Heart left ventricle (tissue), 16 donors: ENCODE measurements at regions not wholly inside any gene's neighbourhood (a gene's known extent, or its start where the extent isn't known, plus 50 kb on each side); places are given as distances from the start of the nearest gene placed in this dataset.

Experiments
- ATAC-seq, 4 donors: fragments of 200-7000 bp; cut with Tn5 transposase; one replicate each; pipeline ENCODE4 v1.9.1; 2020 to 2022; ENCODE audit warnings: moderate library complexity in 4 of 4, mild to moderate bottlenecking in 3 of 4, moderate number of reproducible peaks in 1 of 4
- DNase-seq, 5 donors: peaks; one replicate each; pipeline ENCODE4 v3.0.0-alpha.2; 2020
- H3K27ac ChIP-seq, 12 donors: fragments of 200-600 bp; sonication (generic) in 4 of 12; one replicate each; pipeline versions ENCODE4 v1.5.0 to v1.8.0; 2016 to 2022; ENCODE audit warnings: mild to moderate bottlenecking in 2 of 12
- H3K27me3 ChIP-seq, 9 donors: fragments of 200-600 bp; sonication (generic) in 2 of 9; one replicate each; pipeline versions ENCODE4 v1.5.1 to v1.8.0; 2016 to 2022; ENCODE audit warnings: mild to moderate bottlenecking in 3 of 9
- H3K36me3 ChIP-seq, 9 donors: fragments of 200-600 bp; sonication (generic) in 2 of 9; one replicate each; pipeline versions ENCODE4 v1.5.0 to v1.8.0; 2018 to 2022; ENCODE audit warnings: mild to moderate bottlenecking in 2 of 9
- H3K4me1 ChIP-seq, 12 donors: fragments of 200-600 bp; sonication (generic) in 4 of 12; one replicate each; pipeline versions ENCODE4 v1.5.0 to v1.8.0; 2016 to 2022; ENCODE audit warnings: mild to moderate bottlenecking in 3 of 12
- H3K4me3 ChIP-seq, 12 donors: fragments of 200-600 bp; sonication (generic) in 4 of 12; one replicate each; pipeline versions ENCODE4 v1.5.0 to v1.8.0; 2017 to 2022; ENCODE audit warnings: mild to moderate bottlenecking in 9 of 12, moderate library complexity in 4 of 12
- H3K9me3 ChIP-seq, 12 donors: fragments of 200-600 bp; sonication (generic) in 4 of 12; one replicate each; pipeline versions ENCODE4 v1.5.0 to v1.8.0; 2016 to 2022; ENCODE audit warnings: mild to moderate bottlenecking in 1 of 12
- CTCF ChIP-seq, 12 donors: fragments of 200-600 bp; sonication (generic) in 4 of 12; IDR thresholded peaks; one replicate each; pipeline versions ENCODE4 v1.5.0 to v1.8.0; 2018 to 2022; ENCODE audit warnings: antibody characterized with exemption in 12 of 12, mild to moderate bottlenecking in 5 of 12
- POLR2A ChIP-seq, 2 donors: fragments of 450-650 bp; IDR thresholded peaks; one replicate each; pipeline ENCODE4 v1.6.1; 2017; ENCODE audit warnings: antibody characterized with exemption in 2 of 2, mild to moderate bottlenecking in 2 of 2, moderate library complexity in 2 of 2
- WGBS, 4 donors: extraction: QIAGEN DNeasy Blood & Tissue Kit in 2 of 4; methylation state at CpG; one replicate each; pipeline versions ENCODE4 v1.1.5 to v1.1.7; 2013 to 2018; 5-methylcytosine and 5-hydroxymethylcytosine counted together
- intact Hi-C, 10 donors: fragments of 100-400 bp; cut with DNase I; formaldehyde crosslinking; loops; one replicate each; pipeline versions ENCODE4 v1.11.1 to v1.14.2; 2022
- donor health status: ischemic (EF 13 %, LVEDD 7.1; RV severe dilation, severe dysfunction).
- donor health status: healthy with polysubstance abuse.
- donor health status: DM: no; HTN: yes; CAD: no.
- donor health status: DM: no; HTN: no; CAD: no.
- donor health status: ischemic (EF 25% LVEDD 6.9; RV normal size, moderate dysfunction).
- donor health status: ischemic (EF 25% LVEDD 5.7; RV mildly dilated, moderate dysfunction).
- donor health status: healthy.
- donor health status: DM: yes; HTN: yes; CAD: no.
- donor health status: ischemic (EF 35%, LVEDD 5.7; RV mildly dilated, moderate dysfunction).
- donor health status: nonischemic (EF 11% LVEDD 7.7; RV severe dilation, severe dysfunction).
- donor health status: DM: yes; HTN: yes; CAD: no.
- donor health status: PGD.
- donor health status: ischemic (EF 29% LVEDD 5.4; RV normal size, mild dysfunction).
- donor health status: nonischemic (EF 23%, LVEDD 6.1; RV moderate dilation, normal function).

DNA sequence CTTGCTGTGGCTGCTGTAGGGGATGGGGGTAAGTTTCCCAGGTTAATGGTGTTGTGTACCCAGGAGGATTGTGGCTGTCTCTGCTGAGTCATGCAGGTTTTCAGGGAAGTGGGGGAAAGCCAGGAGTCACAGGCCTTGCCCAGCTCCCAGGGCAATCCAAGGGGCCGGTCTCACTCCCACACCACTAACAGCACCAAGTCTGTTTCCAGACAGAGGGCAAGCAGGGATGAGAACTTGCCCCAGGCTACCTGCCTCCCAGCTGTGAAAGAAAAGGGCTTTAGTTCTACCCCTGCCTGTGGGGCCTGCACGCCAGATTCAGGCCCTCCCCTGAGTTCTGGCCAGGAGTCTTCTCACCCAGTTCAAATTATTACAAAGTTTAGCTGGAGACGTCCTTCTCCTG, 579.8 kb upstream of the ST8SIA4 start:
- 53 to 70% (median 57%) methylated on average over 3 of the region's 3 CpGs for WGBS, 4 donors
- Histone ChIP-seq H3K27ac (no peak overlapping the region), H3K27me3 (no peaks in the 10 kb centered on the region), H3K4me3 (no peak overlapping the region), H3K9me3 (no peaks in the 10 kb centered on the region), H3K36me3 (no peaks in the 10 kb centered on the region), H3K4me1 (no peaks in the 10 kb centered on the region)
- intact Hi-C loops: no loop called here
- ATAC-seq (no peak), DNase-seq (no peak)
- no peak for TF ChIP-seq POLR2A (IDR thresholded peaks at IDR 0.05)
- TF ChIP-seq CTCF (IDR thresholded peaks at IDR 0.05): no peak

GRCh38 chr5:101473483-101473882, 570.4 kb upstream of the ST8SIA4 start:
- TF ChIP-seq POLR2A (IDR thresholded peaks at IDR 0.05): no peak
- TF ChIP-seq CTCF (IDR thresholded peaks at IDR 0.05): no peak
- Histone ChIP-seq H3K4me1 (no peaks in the 10 kb centered on the region), H3K9me3 (no peaks in the 10 kb centered on the region), H3K27ac (no peak overlapping the region), H3K4me3 (no peak overlapping the region), H3K36me3 (no peaks in the 10 kb centered on the region), H3K27me3 (no peaks in the 10 kb centered on the region)
- ATAC-seq (no peak), DNase-seq (no peak)
- 69 to 78% (median 76%) methylated on average over 1 of the region's 1 CpG for WGBS, 4 donors
- intact Hi-C loops: no loop called here

GRCh38 chr5:101461455-101461854, 558.4 kb upstream of the ST8SIA4 start:
- Histone ChIP-seq H3K4me1 (no peaks in the 10 kb centered on the region), H3K36me3 (no peaks in the 10 kb centered on the region), H3K4me3 (no peak overlapping the region), H3K27ac (no peak overlapping the region), H3K9me3 (no peaks in the 10 kb centered on the region), H3K27me3 (no peaks in the 10 kb centered on the region)
- no peak for DNase-seq
- ATAC-seq: no peak
- TF ChIP-seq CTCF (IDR thresholded peaks at IDR 0.05): no peak
- no peak for TF ChIP-seq POLR2A (IDR thresholded peaks at IDR 0.05)
- intact Hi-C loops: no loop called here

DNA sequence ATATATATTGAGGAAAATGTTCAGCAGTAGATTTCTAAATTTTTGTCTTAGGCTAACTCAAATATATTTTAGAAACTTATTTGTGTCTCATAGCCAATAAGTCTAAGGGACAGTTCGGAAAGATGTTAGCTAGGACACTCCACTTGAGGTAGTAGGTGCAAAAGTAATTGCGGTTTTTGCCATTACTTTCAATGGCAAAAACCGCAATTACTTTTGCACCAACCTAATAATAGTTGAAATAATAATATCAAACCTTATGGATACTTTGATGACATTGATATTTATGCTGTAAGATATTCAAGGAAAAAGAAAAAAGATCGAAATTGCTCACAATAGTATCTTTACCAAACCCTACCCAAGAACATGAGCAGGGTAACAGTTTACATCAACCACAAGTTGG, 555.5 kb upstream of the ST8SIA4 start:
- H3K27me3 ChIP-seq: no peaks in the 10 kb centered on the region
- ATAC-seq (no peak), DNase-seq (no peak)
- H3K4me1 ChIP-seq: no peaks in the 10 kb centered on the region
- WGBS, 4 donors: 63 to 72% (median 70%) methylated on average over 4 of the region's 4 CpGs
- intact Hi-C loops: no loop called here
- no peaks in the 10 kb centered on the region for H3K9me3 ChIP-seq
- H3K36me3 ChIP-seq: no peaks in the 10 kb centered on the region
- no peak overlapping the region for H3K27ac ChIP-seq
- TF ChIP-seq POLR2A (IDR thresholded peaks at IDR 0.05): no peak
- TF ChIP-seq CTCF (IDR thresholded peaks at IDR 0.05): no peak
- no peak overlapping the region for H3K4me3 ChIP-seq
